Neural cell (in vitro differentiated cells): ENCODE measurements at regions not wholly inside any gene's neighbourhood (a gene's known extent, or its start where the extent isn't known, plus 50 kb on each side); places are given as distances from the start of the nearest gene placed in this dataset.

ENCODE experiments used
- H2AFZ ChIP-seq: fragments of 200-600, 300-800 bp; sonication (generic), shearing (Covaris generic); 2 replicates; pipeline ENCODE4 v1.6.0; 2014; ENCODE audit warnings: low read depth, mild to moderate bottlenecking, antibody characterized with exemption, low read length, moderate library complexity
- H3F3A ChIP-seq: fragments of 200-600 bp; shearing (Covaris generic); 2 replicates; pipeline ENCODE4 v1.6.1; 2016; ENCODE audit warnings: mild to moderate bottlenecking, moderate library complexity, mixed read lengths, antibody characterized with exemption, low read length; ENCODE audit not compliant: insufficient read depth, poor library complexity, severe bottlenecking
- H3K27ac ChIP-seq: fragments of 200-600, 300-800 bp; sonication (generic), shearing (Covaris generic); 2 replicates; pipeline ENCODE4 v1.5.1; 2014; ENCODE audit warnings: mild to moderate bottlenecking, low read length, moderate library complexity
- H3K27me3 ChIP-seq: fragments of 300-800, 200-600 bp; sonication (generic), shearing (Covaris generic); 2 replicates; pipeline ENCODE4 v1.6.0; 2014; ENCODE audit warnings: mild to moderate bottlenecking, low read depth, low read length, moderate library complexity; ENCODE audit not compliant: insufficient read depth
- H3K36me3 ChIP-seq: fragments of 300-800, 200-600 bp; sonication (generic), shearing (Covaris generic); 2 replicates; pipeline ENCODE4 v1.5.1; 2014; ENCODE audit warnings: mild to moderate bottlenecking, antibody characterized with exemption, low read length, moderate library complexity; ENCODE audit not compliant: insufficient read depth
- H3K4me2 ChIP-seq: fragments of 300-800, 200-600 bp; sonication (generic), shearing (Covaris generic); 2 replicates; pipeline ENCODE4 v1.6.0; 2014; ENCODE audit warnings: mild to moderate bottlenecking, low read length
- H3K4me3 ChIP-seq: fragments of 300-800, 200-600 bp; sonication (generic), shearing (Covaris generic); 2 replicates; pipeline ENCODE4 v1.5.1; 2014; ENCODE audit warnings: mild to moderate bottlenecking, low read length, moderate library complexity
- H3K79me2 ChIP-seq: fragments of 200-600 bp; shearing (Covaris generic); replicated peaks from 2 replicates; pipeline ENCODE4 v1.6.0; 2014; ENCODE audit warnings: mild to moderate bottlenecking, low read length, moderate library complexity; ENCODE audit not compliant: insufficient read depth
- H3K9ac ChIP-seq: fragments of 300-800, 200-600 bp; sonication (generic), shearing (Covaris generic); 2 replicates; pipeline ENCODE4 v1.6.1; 2016; ENCODE audit warnings: mild to moderate bottlenecking, low read length, mixed read lengths
- H3K9me2 ChIP-seq: fragments of 200-600 bp; shearing (Covaris generic); 2 replicates; pipeline ENCODE4 v1.6.1; 2016; ENCODE audit warnings: mild to moderate bottlenecking, low read length, mixed read lengths; ENCODE audit not compliant: insufficient read depth
- H3K9me3 ChIP-seq: fragments of 200-600, 300-800 bp; sonication (generic), shearing (Covaris generic); 2 replicates; pipeline ENCODE4 v1.6.1; 2016; ENCODE audit warnings: mild to moderate bottlenecking, mixed run types, low read length, moderate library complexity, mixed read lengths
- H4K20me1 ChIP-seq: fragments of 200-600 bp; shearing (Covaris generic); 2 replicates; pipeline ENCODE4 v1.6.1; 2016; ENCODE audit warnings: mild to moderate bottlenecking, mixed run types; ENCODE audit not compliant: insufficient read depth
- EP300 ChIP-seq: fragments of 450-650 bp; conservative IDR thresholded peaks from 2 replicates; pipeline ENCODE4 v1.6.1; 2014; ENCODE audit warnings: antibody characterized with exemption, mild to moderate bottlenecking, moderate library complexity; ENCODE audit not compliant: poor library complexity, severe bottlenecking
- EZH2 ChIP-seq: fragments of 200-600, 300-800 bp; shearing (Covaris generic), sonication (generic); IDR thresholded peaks from 2 replicates; pipeline ENCODE4 v1.6.1; 2014; ENCODE audit warnings: antibody characterized with exemption, low read length, borderline replicate concordance, mild to moderate bottlenecking; ENCODE audit not compliant: insufficient read depth, poor library complexity, severe bottlenecking
- MXI1 ChIP-seq: fragments of 450-650 bp; conservative IDR thresholded peaks from 2 replicates; pipeline ENCODE4 v1.6.1; 2014; ENCODE audit warnings: antibody characterized with exemption, mild to moderate bottlenecking; ENCODE audit not compliant: poor library complexity, severe bottlenecking
- POLR2AphosphoS5 ChIP-seq: IDR thresholded peaks from 2 replicates; pipeline ENCODE4 v1.6.1; 2012
- RAD21 ChIP-seq: fragments of 450-650 bp; conservative IDR thresholded peaks from 2 replicates; pipeline ENCODE4 v1.6.1; 2014; ENCODE audit warnings: antibody characterized with exemption, mild to moderate bottlenecking, moderate library complexity
- SMC3 ChIP-seq: fragments of 450-650 bp; conservative IDR thresholded peaks from 2 replicates; pipeline ENCODE4 v1.6.1; 2014; ENCODE audit warnings: antibody characterized with exemption, mild to moderate bottlenecking, moderate library complexity; ENCODE audit not compliant: poor library complexity
- TAF1 ChIP-seq: IDR thresholded peaks from 2 replicates; pipeline ENCODE4 v1.6.1; 2012; ENCODE audit warnings: low read depth
- TF ChIP-seq, protein P1 (sequence below): fragments of 450-650 bp; IDR thresholded peaks from 2 replicates; pipeline ENCODE4 v1.5.1; 2014; ENCODE audit warnings: antibody characterized with exemption, mild to moderate bottlenecking, moderate library complexity; ENCODE audit not compliant: poor library complexity, severe bottlenecking
- TF ChIP-seq, protein P2 (sequence below): IDR thresholded peaks from 2 replicates; pipeline ENCODE4 v1.6.1; 2012; ENCODE audit warnings: borderline replicate concordance

DNA sequence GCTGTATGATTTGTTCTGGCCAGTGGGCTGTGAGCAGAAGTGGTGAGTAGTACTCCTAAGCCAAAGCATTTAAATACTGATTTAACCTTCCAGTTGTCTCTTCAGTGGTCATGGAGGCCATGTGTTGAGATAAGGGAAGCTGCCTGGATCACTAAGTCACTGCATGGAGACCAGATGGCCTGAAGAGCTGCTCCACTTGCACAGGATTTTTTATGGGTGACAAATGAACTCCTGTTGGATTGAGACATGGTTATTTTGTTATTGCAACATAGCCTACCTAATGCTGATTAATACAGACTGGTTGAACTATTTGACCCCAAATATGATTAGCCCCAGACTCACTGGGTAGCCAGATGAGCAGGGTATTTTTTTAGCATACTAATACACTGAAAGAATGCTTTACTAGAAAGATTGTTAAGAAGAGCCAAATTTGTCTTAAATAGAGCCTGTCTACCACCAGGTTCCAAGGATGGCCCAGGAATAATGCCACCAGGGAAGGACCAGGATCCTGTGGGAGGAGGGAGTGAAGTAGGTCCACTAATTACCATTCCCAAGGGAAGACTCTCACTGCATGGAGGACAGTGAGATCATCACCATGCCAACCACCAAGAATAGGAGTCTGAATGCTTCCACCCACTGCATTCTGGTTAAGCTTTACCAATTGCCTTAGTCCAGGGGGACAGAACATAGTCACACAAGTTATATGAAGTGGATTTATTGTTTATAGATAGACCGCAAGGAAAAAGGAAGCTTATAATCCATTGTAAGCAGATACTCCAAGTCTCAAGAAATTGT, 187.4 kb upstream of the IRX6 start:
- Histone ChIP-seq H3F3A (no peaks in the 10 kb centered on the region), H3K4me3 (no peak overlapping the region), H2AFZ (no peak overlapping the region), H3K27ac (no peak overlapping the region), H3K9me3 (no peaks in the 10 kb centered on the region), H3K27me3 (no peaks in the 10 kb centered on the region), H3K36me3 (no peaks in the 10 kb centered on the region), H4K20me1 (no peaks in the 10 kb centered on the region), H3K79me2 (no peaks in the 10 kb centered on the region), H3K4me2 (no peak overlapping the region), H3K9ac (no peak overlapping the region), H3K9me2 (no peaks in the 10 kb centered on the region)
- no peak for TF ChIP-seq SMC3
- TF ChIP-seq EZH2: no peak
- no peak for TF ChIP-seq RAD21
- no peak for TF ChIP-seq EP300
- no peak for TF ChIP-seq TAF1
- TF ChIP-seq, protein P1, sequence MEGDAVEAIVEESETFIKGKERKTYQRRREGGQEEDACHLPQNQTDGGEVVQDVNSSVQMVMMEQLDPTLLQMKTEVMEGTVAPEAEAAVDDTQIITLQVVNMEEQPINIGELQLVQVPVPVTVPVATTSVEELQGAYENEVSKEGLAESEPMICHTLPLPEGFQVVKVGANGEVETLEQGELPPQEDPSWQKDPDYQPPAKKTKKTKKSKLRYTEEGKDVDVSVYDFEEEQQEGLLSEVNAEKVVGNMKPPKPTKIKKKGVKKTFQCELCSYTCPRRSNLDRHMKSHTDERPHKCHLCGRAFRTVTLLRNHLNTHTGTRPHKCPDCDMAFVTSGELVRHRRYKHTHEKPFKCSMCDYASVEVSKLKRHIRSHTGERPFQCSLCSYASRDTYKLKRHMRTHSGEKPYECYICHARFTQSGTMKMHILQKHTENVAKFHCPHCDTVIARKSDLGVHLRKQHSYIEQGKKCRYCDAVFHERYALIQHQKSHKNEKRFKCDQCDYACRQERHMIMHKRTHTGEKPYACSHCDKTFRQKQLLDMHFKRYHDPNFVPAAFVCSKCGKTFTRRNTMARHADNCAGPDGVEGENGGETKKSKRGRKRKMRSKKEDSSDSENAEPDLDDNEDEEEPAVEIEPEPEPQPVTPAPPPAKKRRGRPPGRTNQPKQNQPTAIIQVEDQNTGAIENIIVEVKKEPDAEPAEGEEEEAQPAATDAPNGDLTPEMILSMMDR: no peak
- TF ChIP-seq, protein P2, sequence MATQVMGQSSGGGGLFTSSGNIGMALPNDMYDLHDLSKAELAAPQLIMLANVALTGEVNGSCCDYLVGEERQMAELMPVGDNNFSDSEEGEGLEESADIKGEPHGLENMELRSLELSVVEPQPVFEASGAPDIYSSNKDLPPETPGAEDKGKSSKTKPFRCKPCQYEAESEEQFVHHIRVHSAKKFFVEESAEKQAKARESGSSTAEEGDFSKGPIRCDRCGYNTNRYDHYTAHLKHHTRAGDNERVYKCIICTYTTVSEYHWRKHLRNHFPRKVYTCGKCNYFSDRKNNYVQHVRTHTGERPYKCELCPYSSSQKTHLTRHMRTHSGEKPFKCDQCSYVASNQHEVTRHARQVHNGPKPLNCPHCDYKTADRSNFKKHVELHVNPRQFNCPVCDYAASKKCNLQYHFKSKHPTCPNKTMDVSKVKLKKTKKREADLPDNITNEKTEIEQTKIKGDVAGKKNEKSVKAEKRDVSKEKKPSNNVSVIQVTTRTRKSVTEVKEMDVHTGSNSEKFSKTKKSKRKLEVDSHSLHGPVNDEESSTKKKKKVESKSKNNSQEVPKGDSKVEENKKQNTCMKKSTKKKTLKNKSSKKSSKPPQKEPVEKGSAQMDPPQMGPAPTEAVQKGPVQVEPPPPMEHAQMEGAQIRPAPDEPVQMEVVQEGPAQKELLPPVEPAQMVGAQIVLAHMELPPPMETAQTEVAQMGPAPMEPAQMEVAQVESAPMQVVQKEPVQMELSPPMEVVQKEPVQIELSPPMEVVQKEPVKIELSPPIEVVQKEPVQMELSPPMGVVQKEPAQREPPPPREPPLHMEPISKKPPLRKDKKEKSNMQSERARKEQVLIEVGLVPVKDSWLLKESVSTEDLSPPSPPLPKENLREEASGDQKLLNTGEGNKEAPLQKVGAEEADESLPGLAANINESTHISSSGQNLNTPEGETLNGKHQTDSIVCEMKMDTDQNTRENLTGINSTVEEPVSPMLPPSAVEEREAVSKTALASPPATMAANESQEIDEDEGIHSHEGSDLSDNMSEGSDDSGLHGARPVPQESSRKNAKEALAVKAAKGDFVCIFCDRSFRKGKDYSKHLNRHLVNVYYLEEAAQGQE: no peak

DNA sequence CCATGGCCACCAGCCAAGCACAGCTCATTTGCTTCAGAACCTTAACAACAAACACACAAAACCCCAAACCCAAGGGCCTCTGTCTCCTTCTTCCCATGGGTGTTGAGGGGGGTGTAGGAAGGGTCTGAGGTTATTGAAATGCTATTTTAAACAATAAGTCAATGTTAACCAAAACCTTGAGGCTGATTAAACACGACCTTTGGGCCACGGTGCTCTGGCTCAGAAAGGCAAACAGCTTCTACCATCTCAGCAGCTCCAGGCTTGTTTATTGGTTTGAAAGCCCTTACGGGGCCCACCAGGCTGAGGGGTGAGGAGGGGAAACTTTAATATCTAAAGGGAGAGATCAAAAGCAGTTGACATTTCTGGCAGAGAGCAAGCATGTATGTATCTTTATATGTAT, 185.7 kb upstream of the IRX6 start:
- H3K4me3 ChIP-seq: no peak overlapping the region
- no peaks in the 10 kb centered on the region for H3K79me2 ChIP-seq
- H3K36me3 ChIP-seq: no peaks in the 10 kb centered on the region
- no peaks in the 10 kb centered on the region for H3K27me3 ChIP-seq
- H2AFZ ChIP-seq: no peak overlapping the region
- H4K20me1 ChIP-seq: no peaks in the 10 kb centered on the region
- no peak overlapping the region for H3K27ac ChIP-seq
- H3K9me2 ChIP-seq: no peaks in the 10 kb centered on the region
- no peak overlapping the region for H3K4me2 ChIP-seq
- H3K9ac ChIP-seq: no peak overlapping the region
- no peak for TF ChIP-seq RAD21
- H3K9me3 ChIP-seq: no peaks in the 10 kb centered on the region
- H3F3A ChIP-seq: no peaks in the 10 kb centered on the region

DNA sequence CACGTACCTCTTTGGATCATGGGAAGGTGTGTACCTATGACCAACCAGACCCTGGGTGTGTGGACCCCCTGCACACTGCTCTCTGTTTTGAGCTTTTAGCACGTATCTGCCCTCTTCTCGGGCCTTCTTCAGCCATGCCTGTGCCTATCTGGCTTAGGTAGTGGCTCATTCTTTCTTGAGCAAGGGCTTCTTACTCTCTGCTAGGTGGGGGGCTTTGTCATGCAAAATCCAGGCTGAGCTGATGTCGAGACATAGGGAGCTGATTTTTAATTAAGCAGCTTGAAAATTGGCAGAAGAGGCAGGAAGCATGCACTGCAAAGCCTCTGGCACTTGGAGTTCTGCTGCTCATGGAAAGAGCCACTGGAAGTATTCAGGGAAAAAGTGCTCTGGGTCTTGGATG, 181.6 kb upstream of the IRX6 start:
- TF ChIP-seq MXI1: no peak
- TF ChIP-seq POLR2AphosphoS5: no peak
- TF ChIP-seq, protein P1: no peak
- TF ChIP-seq TAF1: no peak
- no peak for TF ChIP-seq EP300
- TF ChIP-seq, protein P2: no peak
- no peak for TF ChIP-seq EZH2
- TF ChIP-seq SMC3: no peak
- no peak for TF ChIP-seq RAD21
- Histone ChIP-seq H3K4me3 (no peak overlapping the region), H3K9me2 (no peaks in the 10 kb centered on the region), H3K4me2 (no peak overlapping the region), H3K27ac (no peak overlapping the region), H2AFZ (no peak overlapping the region), H4K20me1 (no peaks in the 10 kb centered on the region), H3F3A (no peaks in the 10 kb centered on the region), H3K79me2 (no peaks in the 10 kb centered on the region), H3K9ac (no peak overlapping the region), H3K9me3 (no peaks in the 10 kb centered on the region), H3K27me3 (no peaks in the 10 kb centered on the region), H3K36me3 (no peaks in the 10 kb centered on the region)
